ENCODE measurements at regions not wholly inside any gene's neighbourhood (a gene's known extent, or its start where the extent isn't known, plus 50 kb on each side); places are given as distances from the start of the nearest gene placed in this dataset.

DNA sequence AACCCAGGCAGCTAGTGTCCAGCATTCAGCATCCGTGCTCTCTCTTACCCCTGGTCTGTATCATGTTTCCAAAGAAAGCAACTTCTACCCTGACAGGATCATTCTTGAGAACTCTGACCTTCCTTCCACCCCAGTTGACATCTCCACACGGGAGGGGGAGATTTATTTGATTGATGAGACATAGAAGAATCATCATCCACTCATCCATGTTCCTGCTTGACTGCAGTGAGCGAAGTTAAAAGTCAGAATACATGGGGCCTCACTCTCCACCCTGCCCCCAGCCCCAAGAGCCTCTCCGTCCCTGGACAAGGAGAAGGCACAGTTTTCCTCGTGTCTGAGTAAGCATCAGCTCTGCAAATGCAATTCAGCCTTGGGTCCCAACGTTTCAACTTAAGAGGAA, 356.0 kb upstream of the TNP1 start:
- Histone ChIP-seq H3K27me3 (ENCODE audit: control insufficient read depth, insufficient read depth, low read length) (no peaks in the 10 kb centered on the region), H3K36me3 (ENCODE audit: control insufficient read depth, insufficient read depth, low read length) (no peaks in the 10 kb centered on the region), H3K4me1 (ENCODE audit: control insufficient read depth, insufficient read depth, low read length) (no peaks in the 10 kb centered on the region), H3K9me3 (ENCODE audit: control insufficient read depth, insufficient read depth, low read length) (no peaks in the 10 kb centered on the region), H3K27ac (ENCODE audit: low read length) (no peak overlapping the region), H3K4me3 (ENCODE audit: low read length) (no peak overlapping the region)
- DNase-seq (ENCODE audit: low read depth, low spot score), result no peak
- WGBS (ENCODE audit: insufficient coverage, insufficient read length), result no CpG with 5 or more reads among the region's 6 CpGs

DNA sequence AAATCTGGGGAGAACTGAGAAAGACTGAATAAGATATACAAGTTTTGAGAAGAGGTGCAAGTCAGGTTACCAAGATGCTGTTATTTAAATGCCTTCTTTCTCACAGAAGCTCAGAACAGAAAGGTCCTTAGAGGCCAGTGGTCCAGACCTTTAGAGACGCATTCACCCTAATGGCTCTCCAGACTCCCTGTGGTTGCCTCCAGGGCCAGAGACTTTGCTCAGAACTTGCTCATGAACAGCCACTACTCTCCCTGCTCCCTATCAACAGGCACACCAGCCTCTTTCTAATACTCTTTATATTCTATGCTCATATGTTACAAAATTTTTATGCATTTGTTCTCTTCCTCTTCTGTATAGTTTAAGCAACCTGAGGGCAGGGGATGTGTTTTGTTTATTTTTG, 349.0 kb upstream of the TNP1 start:
- H3K4me1 ChIP-seq (ENCODE audit: control insufficient read depth, insufficient read depth, low read length), result no peaks in the 10 kb centered on the region
- no peaks in the 10 kb centered on the region for H3K36me3 ChIP-seq (ENCODE audit: control insufficient read depth, insufficient read depth, low read length)
- no peak for DNase-seq (ENCODE audit: low read depth, low spot score)
- no peak overlapping the region for H3K27ac ChIP-seq (ENCODE audit: low read length)
- WGBS (ENCODE audit: insufficient coverage, insufficient read length), result no CpG with 5 or more reads among the region's 1 CpG
- H3K9me3 ChIP-seq (ENCODE audit: control insufficient read depth, insufficient read depth, low read length), result no peaks in the 10 kb centered on the region
- H3K27me3 ChIP-seq (ENCODE audit: control insufficient read depth, insufficient read depth, low read length), result no peaks in the 10 kb centered on the region
- no peak overlapping the region for H3K4me3 ChIP-seq (ENCODE audit: low read length)

DNA sequence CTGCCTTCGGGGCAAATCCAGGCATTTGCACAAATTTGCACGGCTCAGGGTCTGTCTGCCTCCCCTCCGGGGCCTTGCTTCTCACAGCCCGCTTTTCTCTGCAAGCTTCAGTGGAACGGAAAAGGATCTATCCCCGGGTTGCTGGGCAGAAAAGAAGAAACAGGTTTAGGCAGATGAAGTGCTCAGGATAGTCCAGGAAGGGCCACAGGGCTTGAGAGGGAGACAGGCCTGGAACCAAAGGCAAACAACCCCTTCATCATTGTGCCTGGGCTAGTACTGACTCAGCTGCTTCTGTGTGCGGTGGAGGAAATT, 347.8 kb upstream of the TNP1 start:
- no CpG with 5 or more reads among the region's 7 CpGs for WGBS (ENCODE audit: insufficient coverage, insufficient read length)
- no peaks in the 10 kb centered on the region for H3K4me1 ChIP-seq (ENCODE audit: control insufficient read depth, insufficient read depth, low read length)

DNA sequence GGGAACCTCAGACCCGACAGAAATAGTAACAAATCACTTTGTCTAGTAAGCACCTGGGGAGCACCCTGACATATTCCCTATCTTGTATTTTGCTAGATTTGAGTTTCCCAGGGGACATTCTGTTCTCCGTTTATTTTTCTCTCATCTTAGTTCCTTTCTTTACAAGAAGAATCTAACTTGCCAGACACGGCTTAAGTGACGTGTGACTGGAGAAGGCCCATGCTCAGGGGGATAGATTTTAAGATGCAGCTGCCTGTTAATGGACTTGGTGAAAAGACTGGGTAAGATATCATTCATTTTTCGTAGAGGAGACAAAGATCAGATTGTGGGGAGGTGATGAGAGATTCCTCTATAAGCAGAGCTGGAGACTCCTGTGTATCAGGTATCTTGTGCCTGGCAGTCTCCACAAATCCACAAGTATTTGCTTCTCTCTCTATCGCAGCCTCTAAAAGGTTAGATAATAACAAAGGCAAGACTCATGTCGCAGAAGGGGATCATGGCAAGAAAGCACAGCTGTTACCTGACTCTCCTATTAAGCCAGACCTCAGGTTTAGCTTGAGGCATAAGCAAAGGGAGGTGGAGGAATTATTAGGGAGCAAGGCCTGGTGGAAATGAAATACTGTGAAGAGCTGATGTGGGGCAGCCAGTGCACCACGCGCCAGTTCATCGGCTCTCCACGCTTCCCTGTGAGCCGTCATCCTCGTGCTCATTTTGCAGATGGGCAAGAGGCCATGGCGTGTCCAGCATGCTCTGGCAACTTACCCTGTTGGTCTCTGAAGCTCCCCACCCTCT, 347.2 kb upstream of the TNP1 start:
- no peaks in the 10 kb centered on the region for H3K9me3 ChIP-seq (ENCODE audit: control insufficient read depth, insufficient read depth, low read length)
- no peaks in the 10 kb centered on the region for H3K27me3 ChIP-seq (ENCODE audit: control insufficient read depth, insufficient read depth, low read length)
- no peak overlapping the region for H3K27ac ChIP-seq (ENCODE audit: low read length)
- no peak overlapping the region for H3K4me3 ChIP-seq (ENCODE audit: low read length)
- H3K4me1 ChIP-seq (ENCODE audit: control insufficient read depth, insufficient read depth, low read length), result no peaks in the 10 kb centered on the region
- DNase-seq (ENCODE audit: low read depth, low spot score), result no peak
- no peaks in the 10 kb centered on the region for H3K36me3 ChIP-seq (ENCODE audit: control insufficient read depth, insufficient read depth, low read length)
- WGBS (ENCODE audit: insufficient coverage, insufficient read length), result no CpG with 5 or more reads among the region's 14 CpGs

More for the DNA sequence above, 347.8 kb upstream of the TNP1 start:
- Histone ChIP-seq H3K36me3 (ENCODE audit: control insufficient read depth, insufficient read depth, low read length) (no peaks in the 10 kb centered on the region), H3K4me3 (ENCODE audit: low read length) (no peak overlapping the region), H3K27me3 (ENCODE audit: control insufficient read depth, insufficient read depth, low read length) (no peaks in the 10 kb centered on the region), H3K9me3 (ENCODE audit: control insufficient read depth, insufficient read depth, low read length) (no peaks in the 10 kb centered on the region), H3K27ac (ENCODE audit: low read length) (no peak overlapping the region)
- no peak for DNase-seq (ENCODE audit: low read depth, low spot score)

DNA sequence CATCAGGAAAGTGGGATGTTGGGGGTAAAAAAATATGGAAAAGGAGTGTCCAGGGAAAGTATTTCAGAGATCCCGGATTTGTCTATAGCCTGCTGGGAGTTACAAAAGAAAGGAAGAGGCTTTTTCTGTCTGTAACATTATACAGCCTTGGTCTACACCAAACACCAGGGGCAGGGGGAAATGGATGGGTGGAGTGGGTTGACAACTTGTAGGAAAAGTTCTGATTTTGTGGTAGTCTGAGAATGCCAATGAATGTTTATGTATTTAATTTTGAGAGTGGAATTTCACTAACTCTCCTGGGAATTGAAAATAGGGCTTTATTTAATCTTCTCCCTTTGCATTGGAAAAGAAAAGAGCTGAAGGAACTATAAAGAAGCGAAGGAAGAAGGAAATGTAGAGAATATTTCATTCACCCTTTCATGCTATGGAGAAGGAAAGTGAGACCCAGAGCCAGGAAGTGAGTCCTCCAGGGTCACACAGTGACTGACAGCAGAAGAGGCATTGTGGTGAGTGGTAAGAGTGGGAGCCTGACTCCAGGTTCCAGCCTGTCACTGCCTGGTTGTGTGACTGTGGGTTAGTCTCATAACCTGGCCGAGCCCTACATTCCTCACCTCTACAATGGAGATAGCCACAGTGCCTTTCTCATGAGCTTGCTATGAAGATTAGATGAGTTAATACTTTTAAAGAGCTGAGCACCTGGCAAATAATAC, 346.3 kb upstream of the TNP1 start:
- Histone ChIP-seq H3K27ac (ENCODE audit: low read length) (no peak overlapping the region), H3K4me1 (ENCODE audit: control insufficient read depth, insufficient read depth, low read length) (no peaks in the 10 kb centered on the region), H3K9me3 (ENCODE audit: control insufficient read depth, insufficient read depth, low read length) (no peaks in the 10 kb centered on the region), H3K27me3 (ENCODE audit: control insufficient read depth, insufficient read depth, low read length) (no peaks in the 10 kb centered on the region), H3K4me3 (ENCODE audit: low read length) (no peak overlapping the region), H3K36me3 (ENCODE audit: control insufficient read depth, insufficient read depth, low read length) (no peaks in the 10 kb centered on the region)
- no CpG with 5 or more reads among the region's 3 CpGs for WGBS (ENCODE audit: insufficient coverage, insufficient read length)
- DNase-seq (ENCODE audit: low read depth, low spot score), result no peak

DNA sequence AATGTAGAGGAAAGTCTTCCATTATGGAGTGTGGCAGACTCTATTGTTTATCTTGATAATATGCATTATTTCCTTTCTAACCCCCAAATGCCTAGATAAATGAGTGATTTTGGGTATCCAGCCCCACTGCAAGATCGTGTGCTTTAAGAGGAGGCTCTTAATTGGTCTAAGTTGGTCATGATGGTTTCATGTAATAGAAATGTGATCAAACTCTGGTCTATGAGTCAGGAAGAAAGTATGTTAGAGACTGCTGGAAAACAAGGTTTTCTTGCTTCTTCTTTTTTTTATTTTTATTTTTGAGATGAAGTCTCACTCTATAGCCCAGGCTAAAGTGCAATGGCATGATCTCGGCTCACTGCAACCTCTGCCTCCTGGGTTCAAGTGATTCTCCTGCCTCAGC, 344.5 kb upstream of the TNP1 start:
- no peak overlapping the region for H3K27ac ChIP-seq (ENCODE audit: low read length)
- DNase-seq (ENCODE audit: low read depth, low spot score), result no peak
- WGBS (ENCODE audit: insufficient coverage, insufficient read length), result no CpG with 5 or more reads among the region's 2 CpGs

DNA sequence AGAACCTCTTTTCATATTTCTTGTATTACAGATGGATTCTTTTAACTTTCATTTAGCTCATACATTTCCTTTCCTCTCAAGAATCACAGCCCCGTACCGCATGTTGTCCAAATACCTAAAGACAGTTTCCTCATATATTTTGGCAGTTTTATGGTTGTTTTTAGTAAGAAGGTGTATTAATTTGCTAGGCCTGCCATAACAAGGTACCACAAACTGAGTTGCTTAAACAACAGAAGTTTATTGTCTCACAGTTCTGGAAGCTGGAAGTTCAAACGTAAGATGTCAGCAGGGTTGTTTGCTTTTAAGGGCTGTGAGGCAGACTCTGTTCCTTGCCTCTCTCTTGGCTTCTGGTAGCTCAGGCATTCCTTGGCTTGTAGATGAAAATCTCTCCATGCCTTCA, 343.2 kb upstream of the TNP1 start:
- H3K27ac ChIP-seq (ENCODE audit: low read length), result no peak overlapping the region
- H3K4me1 ChIP-seq (ENCODE audit: control insufficient read depth, insufficient read depth, low read length), result no peaks in the 10 kb centered on the region
- DNase-seq (ENCODE audit: low read depth, low spot score), result no peak
- H3K27me3 ChIP-seq (ENCODE audit: control insufficient read depth, insufficient read depth, low read length), result no peaks in the 10 kb centered on the region
- no peaks in the 10 kb centered on the region for H3K9me3 ChIP-seq (ENCODE audit: control insufficient read depth, insufficient read depth, low read length)
- H3K4me3 ChIP-seq (ENCODE audit: low read length), result no peak overlapping the region
- WGBS (ENCODE audit: insufficient coverage, insufficient read length), result no CpG with 5 or more reads among the region's 3 CpGs
- H3K36me3 ChIP-seq (ENCODE audit: control insufficient read depth, insufficient read depth, low read length), result no peaks in the 10 kb centered on the region

More for the DNA sequence above, 344.5 kb upstream of the TNP1 start:
- Histone ChIP-seq H3K27me3 (ENCODE audit: control insufficient read depth, insufficient read depth, low read length) (no peaks in the 10 kb centered on the region), H3K9me3 (ENCODE audit: control insufficient read depth, insufficient read depth, low read length) (no peaks in the 10 kb centered on the region), H3K4me1 (ENCODE audit: control insufficient read depth, insufficient read depth, low read length) (no peaks in the 10 kb centered on the region), H3K36me3 (ENCODE audit: control insufficient read depth, insufficient read depth, low read length) (no peaks in the 10 kb centered on the region), H3K4me3 (ENCODE audit: low read length) (no peak overlapping the region)

DNA sequence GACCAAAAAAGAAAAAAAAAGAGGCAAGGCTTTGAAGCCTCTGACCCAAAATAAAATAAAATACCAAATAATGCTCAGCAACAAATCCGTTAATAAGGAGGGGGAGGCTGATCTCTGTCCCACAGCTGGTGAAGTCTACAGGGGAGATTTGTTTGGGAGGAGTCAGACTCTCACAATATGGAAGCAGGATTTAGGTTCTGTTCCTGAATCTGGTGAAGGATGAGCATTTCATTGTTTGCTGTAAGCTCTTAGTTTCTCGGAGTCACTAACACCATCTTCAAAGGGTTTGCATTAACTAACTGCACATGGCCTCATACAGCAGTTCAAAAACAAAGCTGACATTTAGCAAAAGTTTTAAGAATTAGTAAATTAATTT, 339.4 kb upstream of the TNP1 start:
- Histone ChIP-seq H3K4me3 (ENCODE audit: low read length) (no peak overlapping the region), H3K27ac (ENCODE audit: low read length) (no peak overlapping the region), H3K4me1 (ENCODE audit: control insufficient read depth, insufficient read depth, low read length) (no peaks in the 10 kb centered on the region), H3K36me3 (ENCODE audit: control insufficient read depth, insufficient read depth, low read length) (no peaks in the 10 kb centered on the region), H3K27me3 (ENCODE audit: control insufficient read depth, insufficient read depth, low read length) (no peaks in the 10 kb centered on the region), H3K9me3 (ENCODE audit: control insufficient read depth, insufficient read depth, low read length) (no peaks in the 10 kb centered on the region)
- DNase-seq (ENCODE audit: low read depth, low spot score), result no peak
- no CpG with 5 or more reads among the region's 2 CpGs for WGBS (ENCODE audit: insufficient coverage, insufficient read length)

DNA sequence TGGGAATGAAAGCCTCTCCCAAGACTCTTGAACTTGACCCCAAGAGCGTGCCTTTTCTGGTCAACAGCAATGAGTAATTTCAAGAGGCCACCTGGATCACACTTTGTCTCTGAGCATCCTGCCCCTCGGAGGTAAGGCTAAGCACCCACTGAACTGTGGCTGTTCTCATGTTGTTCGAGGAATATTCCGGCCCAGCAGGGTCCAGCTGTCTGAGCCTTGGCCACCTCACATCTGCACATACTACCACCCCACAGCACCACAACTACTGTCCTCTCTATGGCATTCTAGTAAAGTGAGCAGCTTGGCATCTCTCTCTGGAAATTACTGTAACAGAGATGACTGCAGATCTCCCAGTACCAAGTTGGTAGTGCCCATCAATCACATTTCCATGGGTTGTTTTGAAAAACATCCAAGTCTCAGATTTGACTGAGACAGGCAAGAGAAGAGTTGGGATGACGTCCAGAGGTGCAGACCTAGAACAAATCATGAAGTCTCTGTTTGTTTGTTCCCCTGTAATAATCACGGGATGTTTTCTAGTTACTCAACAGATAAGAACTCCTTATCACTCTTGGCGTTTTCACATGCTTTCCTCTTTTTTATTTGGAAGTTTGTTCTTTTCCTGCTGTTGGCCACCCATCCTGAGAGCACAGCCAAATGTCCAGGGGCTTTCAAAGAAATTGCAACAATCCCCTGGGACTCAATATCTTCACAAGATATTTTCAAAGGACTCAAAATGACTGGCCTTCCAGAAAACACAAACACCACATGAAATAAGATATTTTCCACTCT, 336.0 kb upstream of the TNP1 start:
- no peaks in the 10 kb centered on the region for H3K27me3 ChIP-seq (ENCODE audit: control insufficient read depth, insufficient read depth, low read length)
- H3K4me3 ChIP-seq (ENCODE audit: low read length), result no peak overlapping the region
- no peaks in the 10 kb centered on the region for H3K36me3 ChIP-seq (ENCODE audit: control insufficient read depth, insufficient read depth, low read length)
- H3K9me3 ChIP-seq (ENCODE audit: control insufficient read depth, insufficient read depth, low read length), result no peaks in the 10 kb centered on the region
- DNase-seq (ENCODE audit: low read depth, low spot score), result no peak
- H3K27ac ChIP-seq (ENCODE audit: low read length), result no peak overlapping the region
- H3K4me1 ChIP-seq (ENCODE audit: control insufficient read depth, insufficient read depth, low read length), result no peaks in the 10 kb centered on the region
- no CpG with 5 or more reads among the region's 7 CpGs for WGBS (ENCODE audit: insufficient coverage, insufficient read length)

DNA sequence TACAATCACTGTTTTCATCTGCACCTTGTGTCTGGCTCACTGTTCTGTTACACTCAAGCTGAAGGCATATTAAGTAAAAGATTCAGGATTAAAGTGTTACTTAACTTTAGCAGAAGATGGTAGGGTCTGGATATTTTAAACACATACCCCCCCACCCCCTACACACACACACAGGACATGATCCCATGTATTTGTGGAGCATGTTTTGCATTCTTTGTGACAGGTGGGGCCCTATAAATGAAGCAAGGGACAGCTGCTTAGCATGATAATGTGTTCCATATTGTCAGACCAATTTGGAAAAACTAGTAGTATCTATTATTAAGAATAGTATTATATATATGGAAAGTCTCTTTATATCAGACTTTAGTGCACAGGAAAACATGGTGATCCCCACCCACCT, 335.2 kb upstream of the TNP1 start:
- no peaks in the 10 kb centered on the region for H3K4me1 ChIP-seq (ENCODE audit: control insufficient read depth, insufficient read depth, low read length)
- no peak overlapping the region for H3K4me3 ChIP-seq (ENCODE audit: low read length)
- no peak for DNase-seq (ENCODE audit: low read depth, low spot score)
- no peak overlapping the region for H3K27ac ChIP-seq (ENCODE audit: low read length)
- H3K36me3 ChIP-seq (ENCODE audit: control insufficient read depth, insufficient read depth, low read length), result no peaks in the 10 kb centered on the region
- no peaks in the 10 kb centered on the region for H3K27me3 ChIP-seq (ENCODE audit: control insufficient read depth, insufficient read depth, low read length)
- H3K9me3 ChIP-seq (ENCODE audit: control insufficient read depth, insufficient read depth, low read length), result no peaks in the 10 kb centered on the region
